H1 (cell line): ENCODE measurements at regions not wholly inside any gene's neighbourhood (a gene's known extent, or its start where the extent isn't known, plus 50 kb on each side); places are given as distances from the start of the nearest gene placed in this dataset.
"Not testable (repeated sequence)": the region's sequence is repeated elsewhere in the genome, so short reads cannot be mapped to it uniquely, and the experiment has no call there.

Experiments used
- CTCF ChIA-PET: fragments of 300-600 bp; sonication (Branson Sonifier 250); formaldehyde crosslinking; loops from one replicate; lab custom pipeline; 2021; ENCODE audit not compliant: partially characterized antibody; lab: Charles Lee
- POLR2A ChIA-PET: fragments of 300-600 bp; sonication (Branson Sonifier 250); formaldehyde crosslinking; loops from one replicate; lab custom pipeline; 2021; ENCODE audit warnings: inconsistent platforms; ENCODE audit not compliant: partially characterized antibody; lab: Charles Lee
- DNase-seq, 2 experiments: peaks; one replicate each; pipeline versions ENCODE4 v3.0.0 to v3.0.0-alpha.2; 2010 to 2022; ENCODE audit warnings: low spot score in 2 of 2, low read depth in 1 of 2, mixed read lengths in 1 of 2
- FAIRE-seq: peaks from 2 replicates; lab custom pipeline; 2011; peaks lifted over from hg19 to GRCh38; lab: Jason Lieb, UNC
- H2AFZ ChIP-seq: 2 replicates; pipeline ENCODE4 v1.8.1; 2012; ENCODE audit warnings: low read length, inconsistent platforms
- H2AK5ac ChIP-seq: 2 replicates; pipeline ENCODE4 v1.6.1; 2013; ENCODE audit warnings: low read depth, low read length
- H2BK120ac ChIP-seq: replicated peaks from 2 replicates; pipeline ENCODE3; 2013; ENCODE audit warnings: low read depth, low read length, inconsistent platforms
- H2BK12ac ChIP-seq: 2 replicates; pipeline ENCODE4 v1.6.1; 2013; ENCODE audit warnings: low read depth, low read length
- H2BK15ac ChIP-seq: 2 replicates; pipeline ENCODE4 v1.6.1; 2013; ENCODE audit warnings: low read length
- H2BK20ac ChIP-seq: 2 replicates; pipeline ENCODE4 v1.6.1; 2013; ENCODE audit warnings: low read length
- H2BK5ac ChIP-seq: 2 replicates; pipeline ENCODE4 v1.6.1; 2013; ENCODE audit warnings: low read depth, low read length
- H3K14ac ChIP-seq: 2 replicates; pipeline ENCODE4 v1.6.1; 2013; ENCODE audit warnings: inconsistent platforms; ENCODE audit not compliant: insufficient read length
- H3K18ac ChIP-seq: 2 replicates; pipeline ENCODE4 v1.6.1; 2013; ENCODE audit warnings: low read length; ENCODE audit errors: extremely low read depth
- H3K23ac ChIP-seq: 2 replicates; pipeline ENCODE4 v1.6.1; 2013; ENCODE audit warnings: inconsistent platforms; ENCODE audit not compliant: insufficient read length
- H3K23me2 ChIP-seq: 2 replicates; pipeline ENCODE4 v1.6.1; 2013; ENCODE audit warnings: low read depth, low read length
- H3K27ac ChIP-seq: 2 replicates; pipeline ENCODE4 v1.6.1; 2011; ENCODE audit warnings: low read depth, low read length, inconsistent platforms
- H3K27me3 ChIP-seq, 4 experiments: replicated peaks in 1 of 4; 1 replicate in 1 of 4; 2 replicates in 3 of 4; pipeline versions ENCODE4 v1.6.1 to v1.8.1; 2011 to 2013; ENCODE audit warnings: low read length in 3 of 4, mild to moderate bottlenecking in 3 of 4, inconsistent platforms in 2 of 4, mixed read lengths in 2 of 4, moderate library complexity in 1 of 4; ENCODE audit not compliant: control insufficient read depth in 3 of 4, insufficient read depth in 3 of 4; ENCODE audit errors: extremely low read depth in 1 of 4
- H3K36me3 ChIP-seq, 4 experiments: 2 replicates each; pipeline versions ENCODE4 v1.6.1 to v1.8.1; 2011 to 2013; ENCODE audit warnings: mild to moderate bottlenecking in 4 of 4, low read length in 3 of 4, moderate library complexity in 2 of 4, control low read depth in 1 of 4, inconsistent platforms in 1 of 4; ENCODE audit not compliant: insufficient read depth in 4 of 4, control insufficient read depth in 2 of 4
- H3K4ac ChIP-seq: replicated peaks from 2 replicates; pipeline ENCODE3; 2013; ENCODE audit warnings: low read length, low read depth, mixed read lengths, inconsistent platforms; ENCODE audit not compliant: insufficient read length
- H3K4me1 ChIP-seq, 4 experiments: replicated peaks in 1 of 4; 1 replicate in 1 of 4; 2 replicates in 3 of 4; pipeline versions ENCODE4 v1.6.1 to v1.8.1; 2011 to 2013; ENCODE audit warnings: low read length in 3 of 4, inconsistent platforms in 2 of 4, mixed read lengths in 1 of 4; ENCODE audit not compliant: insufficient read depth in 4 of 4, control insufficient read depth in 3 of 4
- H3K4me2 ChIP-seq, 2 experiments: 2 replicates each; pipeline versions ENCODE4 v1.6.1 to v1.8.1; 2011 to 2013; ENCODE audit warnings: low read depth in 2 of 2, low read length in 2 of 2, control low read depth in 1 of 2, inconsistent platforms in 1 of 2, mild to moderate bottlenecking in 1 of 2; ENCODE audit not compliant: insufficient read depth in 1 of 2
- H3K4me3 ChIP-seq, 4 experiments: fragments of 200-600, 300-600 bp in 1 of 4; sonication (generic), shearing (Covaris generic), sonication (Bioruptor Twin) in 1 of 4; 2 replicates each; pipeline versions ENCODE4 v1.5.1 to v1.8.1; 2011 to 2016; ENCODE audit warnings: low read length in 4 of 4, low read depth in 3 of 4, control low read depth in 2 of 4, inconsistent platforms in 2 of 4, mild to moderate bottlenecking in 2 of 4, mixed read lengths in 1 of 4, moderate library complexity in 1 of 4; ENCODE audit not compliant: insufficient read depth in 2 of 4; ENCODE audit errors: extremely low read depth in 1 of 4
- H3K56ac ChIP-seq: replicated peaks from 2 replicates; pipeline ENCODE3; 2013; ENCODE audit warnings: low read depth, mild to moderate bottlenecking, mixed read lengths, low read length, inconsistent platforms; ENCODE audit not compliant: insufficient read length
- H3K79me1 ChIP-seq: 2 replicates; pipeline ENCODE4 v1.6.1; 2013; ENCODE audit warnings: low read depth, low read length, control low read depth
- H3K79me2 ChIP-seq, 2 experiments: 2 replicates each; pipeline versions ENCODE4 v1.6.1 to v1.8.1; 2012 to 2013; ENCODE audit warnings: low read length in 2 of 2, mild to moderate bottlenecking in 2 of 2, inconsistent platforms in 1 of 2; ENCODE audit not compliant: insufficient read depth in 2 of 2, control insufficient read depth in 1 of 2
- H3K9ac ChIP-seq, 4 experiments: replicated peaks in 1 of 4; 1 replicate in 1 of 4; 2 replicates in 3 of 4; pipeline versions ENCODE4 v1.6.1 to v1.8.1; 2011 to 2013; ENCODE audit warnings: low read depth in 3 of 4, low read length in 3 of 4, control low read depth in 2 of 4, mild to moderate bottlenecking in 2 of 4, moderate library complexity in 2 of 4, inconsistent platforms in 1 of 4; ENCODE audit errors: extremely low read depth in 1 of 4
- H3K9me3 ChIP-seq, 2 experiments: 2 replicates each; pipeline versions ENCODE4 v1.6.1 to v1.8.1; 2012 to 2013; ENCODE audit warnings: mild to moderate bottlenecking in 2 of 2, moderate library complexity in 2 of 2, control low read depth in 1 of 2, inconsistent platforms in 1 of 2, low read depth in 1 of 2, low read length in 1 of 2, mixed read lengths in 1 of 2; ENCODE audit not compliant: insufficient read depth in 2 of 2
- H4K20me1 ChIP-seq, 2 experiments: replicated peaks in 1 of 2; 2 replicates each; pipeline versions ENCODE3 to v1.8.1; 2011 to 2013; ENCODE audit warnings: inconsistent platforms in 2 of 2, low read length in 2 of 2, mild to moderate bottlenecking in 1 of 2; ENCODE audit not compliant: insufficient read depth in 2 of 2, control insufficient read depth in 1 of 2
- H4K5ac ChIP-seq: 2 replicates; pipeline ENCODE4 v1.6.1; 2013; ENCODE audit warnings: low read length, low read depth, mixed read lengths, inconsistent platforms; ENCODE audit not compliant: insufficient read length
- H4K8ac ChIP-seq: 2 replicates; pipeline ENCODE4 v1.8.0; 2013; ENCODE audit warnings: mild to moderate bottlenecking, moderate library complexity, low read length, inconsistent platforms; ENCODE audit not compliant: insufficient read depth; ENCODE audit errors: extremely low read depth
- H4K91ac ChIP-seq: replicated peaks from 2 replicates; pipeline ENCODE3; 2013; ENCODE audit warnings: low read length, mixed read lengths, inconsistent platforms; ENCODE audit not compliant: insufficient read length
- JUN ChIP-seq: IDR thresholded peaks from 2 replicates; pipeline ENCODE4 v1.6.1; 2011; ENCODE audit warnings: low read depth, mild to moderate bottlenecking, improper control_type of control experiment, low read length
- NRF1 ChIP-seq: IDR thresholded peaks from 2 replicates; pipeline ENCODE4 v1.6.1; 2011; ENCODE audit warnings: mild to moderate bottlenecking, low read depth, low read length, improper control_type of control experiment
- WGBS, 2 experiments: shearing (Covaris generic) in 1 of 2; methylation state at CpG; one replicate each; pipeline versions ENCODE4 v1.1.6 to v1.1.7; 2013 to 2015; ENCODE audit warnings: low lambda C conversion rate in 2 of 2, mixed read lengths in 2 of 2, inconsistent platforms in 1 of 2, low coverage in 1 of 2, missing lambda C conversion rate in 1 of 2; ENCODE audit not compliant: insufficient replicate concordance in 2 of 2, insufficient coverage in 1 of 2, insufficient read length in 1 of 2; ENCODE audit errors: extremely low coverage in 1 of 2, missing lambda C conversion rate in 1 of 2; 5-methylcytosine and 5-hydroxymethylcytosine counted together

DNA sequence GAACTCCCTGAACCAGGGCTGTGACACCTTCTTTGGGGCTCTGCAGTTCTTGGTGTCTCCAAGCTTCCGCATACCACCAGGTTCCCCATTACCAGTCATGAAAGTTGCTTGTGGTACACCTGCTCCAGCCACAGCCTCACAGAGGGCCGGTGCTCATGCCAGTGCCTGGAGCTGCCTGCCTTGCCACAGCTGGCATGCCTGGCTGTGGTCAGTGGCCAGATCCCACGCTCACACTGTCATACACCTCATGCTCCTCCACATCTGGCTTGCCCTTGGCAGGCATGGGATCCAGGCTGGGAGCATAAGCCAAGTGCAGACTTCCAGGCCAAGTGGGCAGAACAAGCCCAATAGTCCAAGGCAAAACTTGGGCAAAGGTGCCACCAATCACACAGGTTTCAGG is 1054.9 kb downstream of the SLITRK5 start (continued):
- TF ChIP-seq JUN: no peak
- no peak for TF ChIP-seq NRF1

GRCh38 chr13:88727236-88727635 is 1056.1 kb downstream of the SLITRK5 start:
- H3K14ac ChIP-seq: not testable (repeated sequence)

More at GRCh38 chr13:88727236-88727635, 1056.1 kb downstream of the SLITRK5 start:
- H4K91ac ChIP-seq, H2AK5ac ChIP-seq, H3K4ac ChIP-seq, H2BK120ac ChIP-seq, DNase-seq, H3K9me3 ChIP-seq, H3K56ac ChIP-seq, H4K5ac ChIP-seq, CTCF ChIA-PET, H2BK15ac ChIP-seq, H3K27ac ChIP-seq, H3K36me3 ChIP-seq, H2BK20ac ChIP-seq, FAIRE-seq, H2AFZ ChIP-seq, H3K27me3 ChIP-seq, H3K4me3 ChIP-seq, H2BK5ac ChIP-seq, H3K4me2 ChIP-seq, H3K4me1 ChIP-seq, H3K79me1 ChIP-seq, H3K9ac ChIP-seq, H2BK12ac ChIP-seq, H3K18ac ChIP-seq, H4K8ac ChIP-seq, H3K79me2 ChIP-seq, POLR2A ChIA-PET, H3K23me2 ChIP-seq, H4K20me1 ChIP-seq, H3K23ac ChIP-seq: not testable (repeated sequence)
- WGBS, 2 experiments: 93% methylated on average over 4 of the region's 7 CpGs; no CpG with 5 or more reads in 1 of the 2 experiments
